LNCAP (cell line): ENCODE measurements at regions not wholly inside any gene's neighbourhood (a gene's known extent, or its start where the extent isn't known, plus 50 kb on each side); places are given as distances from the start of the nearest gene placed in this dataset.

Source experiments
- CTCF ChIP-seq: fragments of 450-650 bp; IDR thresholded peaks from 2 replicates; pipeline ENCODE4 v1.5.1; 2017; ENCODE audit warnings: mild to moderate bottlenecking

DNA sequence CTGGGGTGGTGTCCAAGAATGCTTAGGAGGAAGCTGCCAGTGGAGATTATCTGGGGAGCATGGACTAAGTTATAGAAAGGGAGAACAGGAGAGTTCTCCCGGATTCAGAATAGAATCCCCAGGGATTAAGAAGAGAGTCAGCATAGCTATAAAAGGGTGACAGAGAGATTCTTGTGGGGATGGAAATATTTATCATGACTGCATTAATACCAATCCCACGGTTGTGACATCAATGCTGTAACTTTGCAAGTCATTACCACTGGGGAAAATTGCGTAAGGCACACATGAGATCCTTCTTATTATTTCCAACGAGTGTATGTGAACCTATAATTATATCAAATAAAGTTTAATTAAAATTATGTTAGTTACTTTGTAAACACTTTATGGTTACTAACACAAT is 447.9 kb upstream of the TMEM132C start:
- no peak for TF ChIP-seq CTCF

DNA sequence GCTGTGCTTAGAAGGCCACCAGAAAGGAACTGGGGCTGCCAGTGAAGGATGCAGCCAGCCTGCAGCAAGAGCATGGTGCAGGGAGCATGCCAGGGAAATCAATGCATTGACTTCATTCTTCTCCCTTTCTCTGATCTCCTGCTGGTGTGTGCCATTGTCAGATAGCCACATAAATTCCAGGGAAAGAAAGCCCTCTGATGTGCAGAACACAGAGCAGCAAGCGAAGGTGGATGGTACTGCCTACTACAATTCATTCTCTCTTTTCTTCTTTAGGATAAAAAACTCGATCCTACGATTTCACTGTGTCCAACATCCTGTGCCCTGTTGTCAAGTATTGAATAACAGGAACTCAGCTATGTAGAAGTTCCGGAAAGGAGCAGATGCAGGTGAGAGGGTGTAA is 446.7 kb upstream of the TMEM132C start:
- no peak for TF ChIP-seq CTCF

- no peak for TF ChIP-seq CTCF
Measured at GRCh38 chr12:127820846-127821245, 446.1 kb upstream of the TMEM132C start.

GRCh38 chr12:127822809-127823411 is 444.1 kb upstream of the TMEM132C start:
- no peak for TF ChIP-seq CTCF

- no peak for TF ChIP-seq CTCF
Measured at GRCh38 chr12:127823801-127824200, 443.2 kb upstream of the TMEM132C start.

DNA sequence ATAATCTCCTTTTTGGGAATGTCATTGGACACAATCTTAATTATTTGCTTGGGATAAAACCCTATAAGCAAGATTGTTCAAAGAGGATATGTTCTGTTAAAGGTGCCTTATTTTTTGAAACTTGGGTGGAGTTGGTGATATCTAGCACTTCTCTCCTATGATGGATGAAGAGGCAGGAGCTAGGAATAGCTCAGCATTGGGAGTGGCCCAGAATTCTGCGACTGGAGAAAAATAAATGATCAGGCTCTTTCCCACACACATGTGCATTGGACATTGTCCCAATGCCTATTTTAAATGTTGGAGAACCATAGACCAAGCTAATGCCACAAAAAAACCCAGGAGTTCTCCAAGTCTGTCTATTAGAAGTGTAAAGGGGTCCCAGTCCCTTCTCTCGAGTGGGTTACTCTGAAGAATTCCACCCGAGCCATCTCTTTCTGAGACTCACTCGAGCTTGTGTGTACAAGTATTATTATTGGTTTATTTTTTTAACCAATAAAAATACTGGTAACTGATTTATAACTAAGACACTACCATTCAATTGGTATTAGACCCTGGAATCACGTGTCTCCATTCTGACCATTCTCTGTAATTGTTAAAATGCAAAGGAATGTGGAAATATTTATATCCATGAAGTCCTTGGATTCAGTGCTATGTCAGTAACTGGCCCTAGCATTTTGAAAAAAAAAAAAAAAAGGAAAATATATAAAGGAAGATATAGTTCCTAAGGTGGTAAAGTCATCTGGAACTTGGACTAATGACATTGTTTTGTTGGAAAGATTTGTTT is 437.5 kb upstream of the TMEM132C start:
- no peak for TF ChIP-seq CTCF

DNA sequence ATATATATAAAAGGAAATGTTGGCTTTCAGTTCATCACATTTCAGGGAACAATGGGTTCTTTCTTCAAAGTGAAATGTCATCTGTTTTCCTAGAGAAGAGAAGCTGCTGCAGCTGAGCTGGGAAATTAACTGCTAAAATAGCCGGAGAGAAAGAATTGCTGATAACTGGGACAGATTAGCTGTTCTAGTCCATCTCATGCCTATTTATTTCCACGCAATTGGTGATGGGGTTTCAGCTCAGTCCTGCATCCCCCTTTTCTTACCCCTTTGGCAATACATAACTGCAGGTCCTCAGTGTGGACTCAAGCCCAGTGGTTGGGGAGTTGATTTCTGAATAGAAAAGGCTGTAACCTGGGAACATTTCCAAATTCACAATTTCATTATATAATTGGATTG is 436.9 kb upstream of the TMEM132C start:
- no peak for TF ChIP-seq CTCF
